Subcutaneous abdominal adipose tissue (tissue), 5 donors: ENCODE measurements at regions not wholly inside any gene's neighbourhood (a gene's known extent, or its start where the extent isn't known, plus 50 kb on each side); places are given as distances from the start of the nearest gene placed in this dataset.

Source experiments
- H3K27ac ChIP-seq: one replicate; pipeline ENCODE4 v1.7.0; 2013; ENCODE audit warnings: low read depth, mild to moderate bottlenecking, inconsistent platforms, low read length, moderate library complexity
- H3K27me3 ChIP-seq, 5 donors: one replicate each; pipeline ENCODE4 v1.7.0; 2013; ENCODE audit warnings: low read length in 5 of 5, inconsistent platforms in 1 of 5; ENCODE audit not compliant: control insufficient read depth in 5 of 5, insufficient read depth in 4 of 5
- H3K36me3 ChIP-seq, 5 donors: one replicate each; pipeline ENCODE4 v1.7.0; 2013; ENCODE audit warnings: low read length in 5 of 5; ENCODE audit not compliant: control insufficient read depth in 5 of 5, insufficient read depth in 5 of 5
- H3K4me1 ChIP-seq, 5 donors: one replicate each; pipeline ENCODE4 v1.7.0; 2013; ENCODE audit warnings: low read length in 5 of 5, mild to moderate bottlenecking in 3 of 5, moderate library complexity in 1 of 5; ENCODE audit not compliant: control insufficient read depth in 5 of 5, insufficient read depth in 5 of 5
- H3K4me3 ChIP-seq, 5 donors: one replicate each; pipeline ENCODE4 v1.7.0; 2013; ENCODE audit warnings: low read length in 5 of 5, low read depth in 1 of 5
- H3K9ac ChIP-seq, 5 donors: one replicate each; pipeline ENCODE4 v1.7.0; 2013; ENCODE audit warnings: low read length in 5 of 5, mild to moderate bottlenecking in 4 of 5, moderate library complexity in 3 of 5
- H3K9me3 ChIP-seq, 5 donors: one replicate each; pipeline ENCODE4 v1.7.0; 2013; ENCODE audit warnings: low read length in 5 of 5; ENCODE audit not compliant: control insufficient read depth in 5 of 5
- donor health status: healthy.
- donor health status: healthy.
- donor health status: healthy.
- donor health status: healthy.
- donor health status: healthy.

DNA sequence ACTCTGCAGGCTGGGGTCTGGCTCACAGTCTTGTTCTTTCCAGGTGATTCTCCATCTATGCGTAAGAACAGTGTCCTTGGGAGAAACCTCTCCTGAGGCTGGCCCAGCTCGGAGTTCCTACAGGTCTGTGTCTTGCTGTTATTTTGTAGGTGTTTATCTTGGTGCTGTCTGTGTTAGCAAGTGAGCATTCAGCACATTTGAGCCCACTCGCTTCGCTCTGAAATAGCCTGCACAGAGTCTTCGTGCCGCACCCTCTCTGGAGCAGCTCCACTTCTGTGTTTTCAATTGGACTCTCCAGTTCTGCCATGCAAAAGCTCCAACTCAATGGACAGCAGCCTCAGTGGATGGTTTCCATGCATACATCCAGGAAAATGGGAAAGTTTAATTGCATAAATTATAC lies 378.2 kb upstream of the ST6GAL2 start:
- H3K9me3 ChIP-seq, result peaks cover 0 to 2% (median 0%) of the 10 kb centered on the region in 5 donors
- H3K9ac ChIP-seq, result no peak overlapping the region
- no peaks in the 10 kb centered on the region for H3K4me1 ChIP-seq
- no peaks in the 10 kb centered on the region for H3K36me3 ChIP-seq
- peaks cover 0 to 2% (median 0%) of the 10 kb centered on the region in 5 donors for H3K27me3 ChIP-seq
- no peak overlapping the region for H3K4me3 ChIP-seq
- H3K27ac ChIP-seq, result no peak overlapping the region

DNA sequence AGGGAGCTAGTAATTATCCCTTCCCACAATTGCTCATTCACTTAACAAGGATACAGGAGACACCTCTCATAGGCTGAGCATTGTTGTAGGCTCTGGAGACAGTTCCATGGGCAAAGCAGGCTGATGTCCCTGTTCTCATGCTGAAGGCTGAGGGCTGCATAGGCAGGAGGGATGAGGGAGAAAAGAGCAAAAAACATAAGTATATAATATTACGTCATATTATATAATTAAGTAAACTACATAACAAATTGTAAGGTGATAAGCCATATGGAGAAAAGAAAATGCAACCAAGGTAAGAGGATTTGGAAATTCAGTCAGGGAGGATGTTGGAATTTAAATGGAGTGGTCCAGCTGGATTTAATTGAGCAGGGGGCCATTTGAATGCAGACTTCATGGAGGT lies 380.6 kb upstream of the ST6GAL2 start:
- H3K4me1 ChIP-seq, result no peaks in the 10 kb centered on the region
- peaks cover 0 to 2% (median 0%) of the 10 kb centered on the region in 5 donors for H3K27me3 ChIP-seq
- H3K9ac ChIP-seq, result no peak overlapping the region
- no peaks in the 10 kb centered on the region for H3K36me3 ChIP-seq
- H3K9me3 ChIP-seq, result peaks cover 0 to 4% (median 0%) of the 10 kb centered on the region in 5 donors
- H3K27ac ChIP-seq, result no peak overlapping the region
- no peak overlapping the region for H3K4me3 ChIP-seq

DNA sequence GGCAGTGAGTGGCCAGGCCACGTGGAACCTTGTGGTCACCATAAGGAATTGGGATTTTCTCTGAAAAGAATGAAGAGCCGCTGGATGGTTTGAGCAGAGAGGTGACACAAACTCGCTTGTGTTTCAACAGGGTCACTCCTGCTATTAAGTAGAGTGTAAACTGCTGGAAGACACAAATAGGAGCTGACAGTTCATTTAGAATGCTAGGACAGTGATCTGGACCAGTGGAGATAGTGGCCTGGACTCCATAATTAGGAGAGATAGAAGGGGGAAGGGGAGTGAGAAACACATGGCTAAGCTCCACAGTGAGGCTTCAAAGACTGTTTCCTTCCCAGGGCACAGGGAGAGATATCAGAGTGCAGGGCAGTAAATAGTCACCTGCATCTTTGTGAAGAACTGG lies 381.1 kb upstream of the ST6GAL2 start:
- Histone ChIP-seq H3K4me3 (no peak overlapping the region), H3K27ac (no peak overlapping the region), H3K9ac (no peak overlapping the region), H3K4me1 (no peaks in the 10 kb centered on the region), H3K36me3 (no peaks in the 10 kb centered on the region), H3K9me3 (peaks cover 0 to 4% (median 0%) of the 10 kb centered on the region in 5 donors), H3K27me3 (peaks cover 0 to 2% (median 0%) of the 10 kb centered on the region in 5 donors)

DNA sequence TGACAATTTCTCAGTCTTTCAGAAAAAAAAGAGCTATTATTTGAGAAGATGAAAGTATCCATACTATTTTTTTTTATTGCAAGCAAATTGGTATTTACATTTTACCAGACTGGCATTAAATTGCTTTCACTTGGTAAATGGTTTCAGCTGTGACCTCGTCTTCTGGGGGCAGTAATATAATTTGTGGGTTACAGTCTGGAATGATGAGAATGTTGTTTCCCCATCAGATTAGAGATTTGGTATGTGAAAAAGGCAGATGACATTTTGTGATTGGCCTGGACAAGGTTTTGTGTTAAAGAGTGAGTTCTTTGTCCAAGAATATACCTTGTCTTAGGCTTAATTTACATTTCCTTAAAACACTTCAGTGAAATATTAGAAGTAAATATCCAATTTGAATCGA lies 390.1 kb upstream of the ST6GAL2 start:
- Histone ChIP-seq H3K9me3 (no peaks in the 10 kb centered on the region), H3K36me3 (no peaks in the 10 kb centered on the region), H3K4me3 (no peak overlapping the region), H3K27ac (no peak overlapping the region), H3K9ac (no peak overlapping the region), H3K4me1 (peaks cover 0 to 2% (median 0%) of the 10 kb centered on the region in 5 donors), H3K27me3 (no peaks in the 10 kb centered on the region)

DNA sequence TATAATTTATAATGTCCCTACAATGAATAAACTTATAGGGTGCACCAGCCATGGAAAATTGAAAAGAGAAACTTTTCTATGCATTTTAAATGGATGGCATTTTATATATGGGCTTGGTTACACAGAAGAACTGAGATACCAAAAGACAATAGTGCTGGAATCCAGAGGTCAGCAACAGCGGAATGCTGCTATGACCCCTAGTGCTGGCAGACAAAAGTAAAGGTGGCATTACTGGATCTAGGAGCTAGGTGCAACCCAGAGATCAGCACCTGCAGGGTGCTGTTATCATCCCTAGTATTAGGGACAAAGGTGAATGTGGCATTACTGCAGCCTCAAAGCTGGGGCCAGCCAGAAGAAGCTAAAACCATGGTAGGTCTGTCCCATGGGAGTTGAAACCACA lies 392.7 kb upstream of the ST6GAL2 start:
- Histone ChIP-seq H3K27me3 (no peaks in the 10 kb centered on the region), H3K4me3 (no peak overlapping the region), H3K27ac (no peak overlapping the region), H3K4me1 (peaks cover 0 to 26% (median 9%) of the 10 kb centered on the region in 5 donors), H3K9me3 (no peaks in the 10 kb centered on the region), H3K36me3 (no peaks in the 10 kb centered on the region), H3K9ac (no peak overlapping the region)

DNA sequence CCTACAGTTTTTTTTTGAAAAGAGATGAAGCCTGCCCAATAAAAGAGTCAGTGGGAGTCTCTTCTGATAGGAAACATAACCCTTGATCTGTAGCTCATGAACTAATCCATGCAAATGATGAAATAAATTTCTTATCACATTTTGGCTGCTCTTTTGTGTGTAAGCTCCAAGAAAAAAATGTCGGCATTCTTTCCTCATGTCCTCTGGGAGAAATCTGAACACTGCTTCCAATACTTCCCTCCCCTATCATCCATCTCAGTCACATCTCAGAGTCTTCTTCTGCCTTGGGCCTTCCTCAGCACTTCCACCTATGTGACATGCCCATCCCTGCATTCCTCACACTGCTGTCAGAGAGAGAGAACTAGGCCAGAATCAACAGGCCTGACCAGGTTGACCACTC lies 395.7 kb upstream of the ST6GAL2 start:
- H3K9ac ChIP-seq, result no peak overlapping the region
- peaks cover 0 to 31% (median 13%) of the 10 kb centered on the region in 5 donors for H3K4me1 ChIP-seq
- H3K27me3 ChIP-seq, result no peaks in the 10 kb centered on the region
- no peaks in the 10 kb centered on the region for H3K9me3 ChIP-seq
- no peak overlapping the region for H3K27ac ChIP-seq
- no peak overlapping the region for H3K4me3 ChIP-seq
- H3K36me3 ChIP-seq, result no peaks in the 10 kb centered on the region

DNA sequence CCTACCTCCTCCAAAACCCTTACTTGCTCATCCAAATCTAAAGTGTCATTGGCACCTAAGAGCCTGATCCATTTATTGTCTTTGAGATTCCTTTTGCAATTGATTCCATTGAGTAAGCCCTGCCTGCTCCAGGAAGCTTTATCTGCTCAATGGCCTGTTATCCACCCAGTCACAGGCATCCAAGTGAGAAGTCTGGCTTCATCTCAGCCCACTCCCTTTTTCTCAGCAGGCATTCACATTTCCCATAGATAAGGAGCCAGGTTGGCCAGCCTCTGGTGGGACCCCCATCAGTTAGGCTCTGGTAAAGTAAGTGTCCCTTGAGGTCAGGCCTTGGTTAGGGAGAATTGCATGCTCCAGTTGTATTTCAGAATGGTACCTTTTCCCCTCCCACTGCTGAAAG lies 396.2 kb upstream of the ST6GAL2 start:
- H3K4me1 ChIP-seq, result peaks cover 0 to 31% (median 13%) of the 10 kb centered on the region in 5 donors
- no peak overlapping the region for H3K4me3 ChIP-seq
- no peaks in the 10 kb centered on the region for H3K27me3 ChIP-seq
- H3K9me3 ChIP-seq, result no peaks in the 10 kb centered on the region
- H3K9ac ChIP-seq, result no peak overlapping the region
- H3K27ac ChIP-seq, result no peak overlapping the region
- no peaks in the 10 kb centered on the region for H3K36me3 ChIP-seq

DNA sequence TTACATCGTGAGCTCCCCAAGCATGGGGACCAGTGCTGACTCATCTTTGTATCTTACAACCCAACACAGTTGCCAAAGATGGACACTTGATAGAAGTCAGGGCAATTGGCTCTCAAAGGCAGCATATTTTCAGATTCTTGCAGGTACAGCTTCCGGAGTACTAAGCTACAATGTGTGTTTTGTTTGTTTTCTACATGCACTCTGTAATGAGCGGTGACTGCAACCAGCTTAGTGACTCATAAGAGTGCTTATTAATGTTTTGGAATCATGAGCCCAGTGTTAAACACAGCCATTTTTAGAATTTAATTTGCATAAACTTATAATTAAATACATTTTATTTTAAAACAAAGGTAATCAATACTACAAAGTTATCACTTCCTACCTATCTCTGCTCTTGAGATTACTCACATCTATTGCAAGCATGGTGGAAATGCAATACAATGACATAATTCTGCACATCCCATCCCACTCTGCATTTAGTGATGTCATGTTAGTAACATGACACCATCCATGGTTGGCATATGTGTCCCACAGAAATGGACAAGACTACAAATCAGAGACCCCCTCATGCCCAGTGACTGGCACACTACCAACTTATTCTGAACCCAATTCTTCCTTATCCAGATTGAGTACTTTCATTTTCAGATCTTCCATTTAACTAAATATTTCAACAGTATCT lies 399.8 kb upstream of the ST6GAL2 start:
- no peaks in the 10 kb centered on the region for H3K36me3 ChIP-seq
- H3K27me3 ChIP-seq, result no peaks in the 10 kb centered on the region
- H3K9ac ChIP-seq, result no peak overlapping the region
- H3K9me3 ChIP-seq, result no peaks in the 10 kb centered on the region
- H3K4me1 ChIP-seq, result peaks cover 0 to 31% (median 11%) of the 10 kb centered on the region in 5 donors
- H3K27ac ChIP-seq, result no peak overlapping the region
- H3K4me3 ChIP-seq, result no peak overlapping the region

DNA sequence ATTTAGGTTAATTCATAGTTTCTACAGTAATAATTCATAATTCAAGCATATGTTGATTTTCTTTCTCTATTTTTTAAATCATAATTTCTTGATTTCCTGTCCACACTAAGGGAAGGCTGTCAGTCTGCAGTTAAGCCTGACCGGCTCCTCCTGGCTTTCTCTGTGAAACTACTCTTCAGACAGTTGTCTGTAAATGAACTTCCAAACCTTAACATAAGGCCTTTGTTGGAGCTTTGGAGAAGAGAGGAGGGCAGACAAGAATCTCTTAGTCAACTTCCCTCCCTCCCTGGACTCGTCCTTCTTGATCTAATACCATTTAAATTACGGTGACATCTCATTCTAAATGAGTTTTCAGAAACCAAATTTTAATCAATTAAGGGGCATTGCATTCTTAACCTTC lies 404.1 kb upstream of the ST6GAL2 start:
- Histone ChIP-seq H3K4me1 (no peaks in the 10 kb centered on the region), H3K9ac (no peak overlapping the region), H3K36me3 (no peaks in the 10 kb centered on the region), H3K27me3 (no peaks in the 10 kb centered on the region), H3K9me3 (no peaks in the 10 kb centered on the region), H3K4me3 (no peak overlapping the region), H3K27ac (no peak overlapping the region)

DNA sequence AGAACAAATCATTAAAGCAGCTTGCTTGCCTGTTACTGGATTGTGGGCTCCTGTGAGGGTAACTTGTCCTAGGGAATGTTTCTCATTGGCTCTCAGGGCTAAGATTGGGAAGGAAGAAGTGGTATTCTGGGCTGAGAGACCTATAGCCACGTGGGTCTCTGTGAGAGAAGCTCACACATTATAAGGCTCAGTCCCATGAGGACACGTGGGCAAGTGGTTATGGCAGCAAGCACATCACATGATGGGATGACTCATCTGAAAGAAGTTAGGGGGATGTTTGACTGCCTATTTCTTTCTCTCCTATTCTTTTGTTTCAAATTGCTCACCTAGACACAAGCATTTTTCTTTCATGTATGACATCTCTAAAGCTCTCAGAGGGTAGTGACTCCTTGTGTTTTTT lies 418.0 kb upstream of the ST6GAL2 start:
- H3K27me3 ChIP-seq, result no peaks in the 10 kb centered on the region
- H3K4me1 ChIP-seq, result peaks cover 0 to 1% (median 0%) of the 10 kb centered on the region in 5 donors
- no peaks in the 10 kb centered on the region for H3K9me3 ChIP-seq
- no peak overlapping the region for H3K27ac ChIP-seq
- no peak overlapping the region for H3K4me3 ChIP-seq
- no peak overlapping the region for H3K9ac ChIP-seq
- H3K36me3 ChIP-seq, result no peaks in the 10 kb centered on the region
